HEK293 (cell line): ENCODE measurements at regions not wholly inside any gene's neighbourhood (a gene's known extent, or its start where the extent isn't known, plus 50 kb on each side); places are given as distances from the start of the nearest gene placed in this dataset.

ENCODE experiments used
- CTCF ChIA-PET: fragments of 350-600 bp; formaldehyde crosslinking; extraction: SDS; loops from one replicate; lab custom pipeline; 2021; ENCODE audit warnings: antibody characterized with exemption; lab: Yijun Ruan, JAX
- POLR2A ChIA-PET: fragments of 300-600 bp; formaldehyde crosslinking; extraction: SDS; loops from one replicate; lab custom pipeline; 2020; ENCODE audit warnings: antibody characterized with exemption, inconsistent platforms; lab: Yijun Ruan, JAX
- H3K27ac ChIP-seq: fragments of 200-500 bp; sonication (Bioruptor generic); 2 replicates; pipeline ENCODE4 v1.5.1; 2014; ENCODE audit warnings: low read depth, low read length, control low read depth, inconsistent platforms; ENCODE audit errors: extremely low read depth
- H3K36me3 ChIP-seq, 2 experiments: fragments of 200-500 bp in 1 of 2; sonication (Bioruptor generic) in 1 of 2; 1 replicate in 1 of 2; 2 replicates in 1 of 2; pipeline ENCODE4 v1.5.1; 2014 to 2017; ENCODE audit warnings: inconsistent platforms in 2 of 2, low read length in 2 of 2; ENCODE audit not compliant: control insufficient read depth in 2 of 2, insufficient read depth in 1 of 2
- H3K4me1 ChIP-seq: fragments of 200-500 bp; sonication (Bioruptor generic); 2 replicates; pipeline ENCODE4 v1.5.1; 2014; ENCODE audit warnings: mild to moderate bottlenecking, low read length, inconsistent platforms; ENCODE audit not compliant: control insufficient read depth, insufficient read depth
- H3K4me3 ChIP-seq: 2 replicates; pipeline ENCODE4 v1.5.1; 2011; ENCODE audit warnings: low read depth, mild to moderate bottlenecking, control low read depth, low read length, moderate library complexity
- H3K9me3 ChIP-seq: fragments of 200-500 bp; sonication (Bioruptor generic); 2 replicates; pipeline ENCODE4 v1.5.1; 2014; ENCODE audit warnings: low read depth, low read length, inconsistent platforms; ENCODE audit not compliant: control insufficient read depth, insufficient read depth
- GLI2 ChIP-seq: fragments of 450-650 bp; formaldehyde crosslinking; IDR thresholded peaks from 2 replicates; pipeline ENCODE4; 2017; ENCODE audit warnings: missing biosample characterization, missing genetic modification characterization, low read depth, borderline replicate concordance
- GLI4 ChIP-seq: fragments of 450-650 bp; formaldehyde crosslinking; IDR thresholded peaks from 2 replicates; pipeline ENCODE4 v1.5.1; 2016; ENCODE audit warnings: missing biosample characterization, missing genetic modification characterization
- HOXC10 ChIP-seq: sonication (generic); formaldehyde crosslinking; IDR thresholded peaks from 2 replicates; pipeline ENCODE4 v1.8.1; 2023; ENCODE audit warnings: mild to moderate bottlenecking, missing genetic modification reagents
- HOXD13 ChIP-seq: sonication (generic); formaldehyde crosslinking; IDR thresholded peaks from 2 replicates; pipeline ENCODE4 v1.8.0; 2022; ENCODE audit warnings: missing genetic modification reagents, borderline replicate concordance
- KLF10 ChIP-seq: fragments of 450-650 bp; IDR thresholded peaks from 2 replicates; pipeline ENCODE4 v1.5.1; 2018; ENCODE audit warnings: missing biosample characterization, mild to moderate bottlenecking, missing genetic modification characterization
- OSR2 ChIP-seq: fragments of 450-650 bp; formaldehyde crosslinking; IDR thresholded peaks from 2 replicates; pipeline ENCODE4 v1.5.1; 2016; ENCODE audit warnings: missing biosample characterization, missing genetic modification characterization
- ZFP3 ChIP-seq: fragments of 450-650 bp; formaldehyde crosslinking; IDR thresholded peaks from 2 replicates; pipeline ENCODE4 v1.5.1; 2016; ENCODE audit warnings: low read depth, missing biosample characterization, missing genetic modification characterization
- ZNF121 ChIP-seq: fragments of 450-650 bp; formaldehyde crosslinking; IDR thresholded peaks from 2 replicates; pipeline ENCODE4 v1.5.1; 2016; ENCODE audit warnings: missing biosample characterization, missing genetic modification characterization
- ZNF132 ChIP-seq: fragments of 450-650 bp; formaldehyde crosslinking; IDR thresholded peaks from 2 replicates; pipeline ENCODE4 v1.5.1; 2017; ENCODE audit warnings: missing biosample characterization, missing genetic modification characterization, borderline replicate concordance
- ZNF16 ChIP-seq: fragments of 450-650 bp; formaldehyde crosslinking; IDR thresholded peaks from 2 replicates; pipeline ENCODE4 v1.5.1; 2016; ENCODE audit warnings: low read depth, missing biosample characterization, missing genetic modification characterization
- ZNF19 ChIP-seq: fragments of 450-650 bp; formaldehyde crosslinking; IDR thresholded peaks from 2 replicates; pipeline ENCODE4; 2016; ENCODE audit warnings: missing biosample characterization, missing genetic modification characterization, low read depth
- ZNF24 ChIP-seq: fragments of 450-650 bp; formaldehyde crosslinking; IDR thresholded peaks from 2 replicates; pipeline ENCODE4 v1.5.1; 2016; ENCODE audit warnings: missing biosample characterization, missing genetic modification characterization
- ZNF292 ChIP-seq: fragments of 450-650 bp; formaldehyde crosslinking; IDR thresholded peaks from 2 replicates; pipeline ENCODE4 v1.5.1; 2016; ENCODE audit warnings: low read depth, missing biosample characterization, missing genetic modification characterization, borderline replicate concordance
- ZNF416 ChIP-seq: fragments of 450-650 bp; formaldehyde crosslinking; IDR thresholded peaks from 2 replicates; pipeline ENCODE4 v1.5.1; 2016; ENCODE audit warnings: missing biosample characterization, missing genetic modification characterization
- ZNF544 ChIP-seq: fragments of 450-650 bp; formaldehyde crosslinking; IDR thresholded peaks from 2 replicates; pipeline ENCODE4 v1.5.0; 2017; ENCODE audit warnings: missing biosample characterization, missing genetic modification characterization
- ZNF561 ChIP-seq: fragments of 450-650 bp; IDR thresholded peaks from 2 replicates; pipeline ENCODE4 v1.5.1; 2018; ENCODE audit warnings: missing biosample characterization, missing genetic modification characterization, borderline replicate concordance
- ZNF571 ChIP-seq: fragments of 450-650 bp; formaldehyde crosslinking; IDR thresholded peaks from 2 replicates; pipeline ENCODE4 v1.5.0; 2017; ENCODE audit warnings: missing biosample characterization, missing genetic modification characterization
- ZNF785 ChIP-seq: fragments of 450-650 bp; formaldehyde crosslinking; IDR thresholded peaks from 2 replicates; pipeline ENCODE4 v1.5.1; 2016; ENCODE audit warnings: missing biosample characterization, missing genetic modification characterization
- TF ChIP-seq, protein P1 (sequence below): fragments of 450-650 bp; formaldehyde crosslinking; IDR thresholded peaks from 2 replicates; pipeline ENCODE4 v1.5.1; 2017; ENCODE audit warnings: missing biosample characterization, missing genetic modification characterization
- TF ChIP-seq, protein P2 (sequence below): sonication (generic); formaldehyde crosslinking; IDR thresholded peaks from 2 replicates; pipeline ENCODE4 v1.8.1; 2022; ENCODE audit warnings: mild to moderate bottlenecking, moderate library complexity, missing genetic modification reagents
- TF ChIP-seq, protein P3 (sequence below): fragments of 450-650 bp; formaldehyde crosslinking; conservative IDR thresholded peaks from 2 replicates; pipeline ENCODE4 v1.5.1; 2016; ENCODE audit warnings: low read depth, missing biosample characterization, missing genetic modification characterization
- TF ChIP-seq, protein P4 (sequence below): fragments of 450-650 bp; formaldehyde crosslinking; IDR thresholded peaks from 2 replicates; pipeline ENCODE4 v1.5.1; 2016; ENCODE audit warnings: missing biosample characterization, missing genetic modification characterization
- TF ChIP-seq, protein P5 (sequence below): fragments of 450-650 bp; formaldehyde crosslinking; IDR thresholded peaks from 2 replicates; pipeline ENCODE4 v1.5.1; 2016; ENCODE audit warnings: missing biosample characterization, missing genetic modification characterization

DNA sequence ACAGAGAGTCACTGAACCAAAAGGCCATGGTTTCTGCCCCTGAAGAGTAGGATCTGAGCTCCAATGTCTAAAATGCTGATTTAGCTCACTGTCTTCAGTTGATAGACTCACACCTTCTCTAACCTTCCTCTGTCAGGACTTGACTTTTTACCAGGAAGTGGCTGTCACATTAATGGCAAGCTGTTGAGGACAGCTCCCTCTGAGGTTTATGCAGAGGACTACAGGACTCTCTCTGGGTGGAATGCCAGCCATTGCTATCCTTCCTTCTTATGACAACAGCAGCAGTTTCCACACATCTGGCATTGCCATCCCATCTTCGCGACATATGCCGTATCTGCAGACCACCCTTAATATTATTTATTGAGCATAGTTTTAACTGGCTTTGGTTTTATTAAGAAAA is 103.8 kb upstream of the PRICKLE2 start:
- Histone ChIP-seq H3K36me3 (no peaks in the 10 kb centered on the region), H3K4me3 (no peak overlapping the region), H3K4me1 (no peaks in the 10 kb centered on the region), H3K9me3 (no peaks in the 10 kb centered on the region), H3K27ac (no peak overlapping the region)
- TF ChIP-seq OSR2 (no peak), ZNF19 (no peak), ZNF544 (tag by site-specific recombination) (no peak), ZNF292 (tag by site-specific recombination) (no peak), KLF10 (tag by site-specific recombination) (no peak), ZNF561 (tag by site-specific recombination) (no peak), ZNF16 (no peak), ZNF121 (tag by site-specific recombination) (no peak), HOXD13 (no peak), ZFP3 (tag by site-specific recombination) (no peak), ZNF132 (tag by site-specific recombination) (no peak), ZNF416 (no peak), ZNF785 (tag by site-specific recombination) (no peak), ZNF24 (tag by site-specific recombination) (no peak), GLI2 (no peak), ZNF571 (tag by site-specific recombination) (no peak)
- TF ChIP-seq, protein P1, sequence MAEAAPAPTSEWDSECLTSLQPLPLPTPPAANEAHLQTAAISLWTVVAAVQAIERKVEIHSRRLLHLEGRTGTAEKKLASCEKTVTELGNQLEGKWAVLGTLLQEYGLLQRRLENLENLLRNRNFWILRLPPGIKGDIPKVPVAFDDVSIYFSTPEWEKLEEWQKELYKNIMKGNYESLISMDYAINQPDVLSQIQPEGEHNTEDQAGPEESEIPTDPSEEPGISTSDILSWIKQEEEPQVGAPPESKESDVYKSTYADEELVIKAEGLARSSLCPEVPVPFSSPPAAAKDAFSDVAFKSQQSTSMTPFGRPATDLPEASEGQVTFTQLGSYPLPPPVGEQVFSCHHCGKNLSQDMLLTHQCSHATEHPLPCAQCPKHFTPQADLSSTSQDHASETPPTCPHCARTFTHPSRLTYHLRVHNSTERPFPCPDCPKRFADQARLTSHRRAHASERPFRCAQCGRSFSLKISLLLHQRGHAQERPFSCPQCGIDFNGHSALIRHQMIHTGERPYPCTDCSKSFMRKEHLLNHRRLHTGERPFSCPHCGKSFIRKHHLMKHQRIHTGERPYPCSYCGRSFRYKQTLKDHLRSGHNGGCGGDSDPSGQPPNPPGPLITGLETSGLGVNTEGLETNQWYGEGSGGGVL (tag by site-specific recombination), result no peak
- TF ChIP-seq, protein P2, sequence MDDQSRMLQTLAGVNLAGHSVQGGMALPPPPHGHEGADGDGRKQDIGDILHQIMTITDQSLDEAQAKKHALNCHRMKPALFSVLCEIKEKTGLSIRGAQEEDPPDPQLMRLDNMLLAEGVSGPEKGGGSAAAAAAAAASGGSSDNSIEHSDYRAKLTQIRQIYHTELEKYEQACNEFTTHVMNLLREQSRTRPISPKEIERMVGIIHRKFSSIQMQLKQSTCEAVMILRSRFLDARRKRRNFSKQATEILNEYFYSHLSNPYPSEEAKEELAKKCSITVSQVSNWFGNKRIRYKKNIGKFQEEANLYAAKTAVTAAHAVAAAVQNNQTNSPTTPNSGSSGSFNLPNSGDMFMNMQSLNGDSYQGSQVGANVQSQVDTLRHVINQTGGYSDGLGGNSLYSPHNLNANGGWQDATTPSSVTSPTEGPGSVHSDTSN (CRISPR knock-in tag), result no peak
- TF ChIP-seq, protein P3, sequence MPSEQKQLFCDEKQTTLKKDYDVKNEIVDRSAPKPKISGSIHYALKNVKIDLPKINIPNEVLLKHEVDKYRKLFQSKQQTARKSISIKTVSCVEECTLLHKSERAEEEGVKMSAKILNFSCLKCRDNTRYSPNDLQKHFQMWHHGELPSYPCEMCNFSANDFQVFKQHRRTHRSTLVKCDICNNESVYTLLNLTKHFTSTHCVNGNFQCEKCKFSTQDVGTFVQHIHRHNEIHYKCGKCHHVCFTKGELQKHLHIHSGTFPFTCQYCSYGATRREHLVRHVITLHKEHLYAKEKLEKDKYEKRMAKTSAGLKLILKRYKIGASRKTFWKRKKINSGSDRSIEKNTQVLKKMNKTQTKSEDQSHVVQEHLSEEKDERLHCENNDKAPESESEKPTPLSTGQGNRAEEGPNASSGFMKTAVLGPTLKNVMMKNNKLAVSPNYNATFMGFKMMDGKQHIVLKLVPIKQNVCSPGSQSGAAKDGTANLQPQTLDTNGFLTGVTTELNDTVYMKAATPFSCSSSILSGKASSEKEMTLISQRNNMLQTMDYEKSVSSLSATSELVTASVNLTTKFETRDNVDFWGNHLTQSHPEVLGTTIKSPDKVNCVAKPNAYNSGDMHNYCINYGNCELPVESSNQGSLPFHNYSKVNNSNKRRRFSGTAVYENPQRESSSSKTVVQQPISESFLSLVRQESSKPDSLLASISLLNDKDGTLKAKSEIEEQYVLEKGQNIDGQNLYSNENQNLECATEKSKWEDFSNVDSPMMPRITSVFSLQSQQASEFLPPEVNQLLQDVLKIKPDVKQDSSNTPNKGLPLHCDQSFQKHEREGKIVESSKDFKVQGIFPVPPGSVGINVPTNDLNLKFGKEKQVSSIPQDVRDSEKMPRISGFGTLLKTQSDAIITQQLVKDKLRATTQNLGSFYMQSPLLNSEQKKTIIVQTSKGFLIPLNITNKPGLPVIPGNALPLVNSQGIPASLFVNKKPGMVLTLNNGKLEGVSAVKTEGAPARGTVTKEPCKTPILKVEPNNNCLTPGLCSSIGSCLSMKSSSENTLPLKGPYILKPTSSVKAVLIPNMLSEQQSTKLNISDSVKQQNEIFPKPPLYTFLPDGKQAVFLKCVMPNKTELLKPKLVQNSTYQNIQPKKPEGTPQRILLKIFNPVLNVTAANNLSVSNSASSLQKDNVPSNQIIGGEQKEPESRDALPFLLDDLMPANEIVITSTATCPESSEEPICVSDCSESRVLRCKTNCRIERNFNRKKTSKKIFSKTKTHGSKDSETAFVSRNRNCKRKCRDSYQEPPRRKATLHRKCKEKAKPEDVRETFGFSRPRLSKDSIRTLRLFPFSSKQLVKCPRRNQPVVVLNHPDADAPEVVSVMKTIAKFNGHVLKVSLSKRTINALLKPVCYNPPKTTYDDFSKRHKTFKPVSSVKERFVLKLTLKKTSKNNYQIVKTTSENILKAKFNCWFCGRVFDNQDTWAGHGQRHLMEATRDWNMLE, result no peak
- ChIA-PET CTCF (no interaction called here), POLR2A (no interaction called here)

DNA sequence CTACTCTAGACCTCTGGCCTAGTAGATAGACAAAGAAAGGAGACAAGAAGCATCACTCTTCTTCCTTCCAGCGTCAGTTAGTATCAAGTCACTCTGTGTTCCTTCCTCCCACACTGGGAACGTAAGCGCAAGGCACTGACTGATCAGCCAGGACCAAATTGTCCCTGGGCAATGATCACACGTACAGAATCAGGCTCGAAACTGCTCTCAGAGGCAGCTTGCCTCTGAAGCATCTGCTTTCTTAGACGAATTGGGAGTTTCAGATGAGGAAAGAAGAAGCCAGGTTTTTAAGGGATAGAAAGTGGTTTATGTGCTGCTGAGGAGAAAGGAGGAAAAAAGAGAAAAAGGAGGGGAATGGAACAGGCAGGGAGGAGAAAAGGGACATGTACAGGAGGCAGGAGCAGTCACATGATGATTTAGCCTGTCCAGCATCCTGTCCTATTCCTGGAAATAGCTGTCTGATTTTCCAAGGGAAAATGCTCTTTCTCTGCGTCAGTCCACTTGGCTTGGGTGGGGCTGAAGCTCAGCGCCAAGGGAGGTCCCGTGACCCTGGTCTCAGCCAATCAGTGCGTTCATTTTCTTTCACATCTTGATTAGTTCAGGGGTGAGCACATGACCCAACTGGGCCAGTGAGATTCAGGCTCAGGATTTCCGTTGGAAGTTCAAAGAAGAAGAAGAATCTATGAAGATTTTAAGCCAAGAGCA is 102.0 kb upstream of the PRICKLE2 start:
- no peak overlapping the region for H3K4me3 ChIP-seq
- H3K36me3 ChIP-seq, result no peaks in the 10 kb centered on the region
- ChIA-PET POLR2A (no interaction called here), CTCF (no interaction called here)
- H3K9me3 ChIP-seq, result no peaks in the 10 kb centered on the region
- H3K27ac ChIP-seq, result no peak overlapping the region
- H3K4me1 ChIP-seq, result no peaks in the 10 kb centered on the region
- TF ChIP-seq HOXC10 (CRISPR knock-in tag), result no peak
- no peak for TF ChIP-seq ZNF416
- TF ChIP-seq, protein P4, sequence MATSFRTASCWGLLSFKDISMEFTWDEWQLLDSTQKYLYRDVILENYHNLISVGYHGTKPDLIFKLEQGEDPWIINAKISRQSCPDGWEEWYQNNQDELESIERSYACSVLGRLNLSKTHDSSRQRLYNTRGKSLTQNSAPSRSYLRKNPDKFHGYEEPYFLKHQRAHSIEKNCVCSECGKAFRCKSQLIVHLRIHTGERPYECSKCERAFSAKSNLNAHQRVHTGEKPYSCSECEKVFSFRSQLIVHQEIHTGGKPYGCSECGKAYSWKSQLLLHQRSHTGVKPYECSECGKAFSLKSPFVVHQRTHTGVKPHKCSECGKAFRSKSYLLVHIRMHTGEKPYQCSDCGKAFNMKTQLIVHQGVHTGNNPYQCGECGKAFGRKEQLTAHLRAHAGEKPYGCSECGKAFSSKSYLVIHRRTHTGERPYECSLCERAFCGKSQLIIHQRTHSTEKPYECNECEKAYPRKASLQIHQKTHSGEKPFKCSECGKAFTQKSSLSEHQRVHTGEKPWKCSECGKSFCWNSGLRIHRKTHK (tag by site-specific recombination), result no peak
- TF ChIP-seq GLI4, result no peak
- TF ChIP-seq, protein P5, sequence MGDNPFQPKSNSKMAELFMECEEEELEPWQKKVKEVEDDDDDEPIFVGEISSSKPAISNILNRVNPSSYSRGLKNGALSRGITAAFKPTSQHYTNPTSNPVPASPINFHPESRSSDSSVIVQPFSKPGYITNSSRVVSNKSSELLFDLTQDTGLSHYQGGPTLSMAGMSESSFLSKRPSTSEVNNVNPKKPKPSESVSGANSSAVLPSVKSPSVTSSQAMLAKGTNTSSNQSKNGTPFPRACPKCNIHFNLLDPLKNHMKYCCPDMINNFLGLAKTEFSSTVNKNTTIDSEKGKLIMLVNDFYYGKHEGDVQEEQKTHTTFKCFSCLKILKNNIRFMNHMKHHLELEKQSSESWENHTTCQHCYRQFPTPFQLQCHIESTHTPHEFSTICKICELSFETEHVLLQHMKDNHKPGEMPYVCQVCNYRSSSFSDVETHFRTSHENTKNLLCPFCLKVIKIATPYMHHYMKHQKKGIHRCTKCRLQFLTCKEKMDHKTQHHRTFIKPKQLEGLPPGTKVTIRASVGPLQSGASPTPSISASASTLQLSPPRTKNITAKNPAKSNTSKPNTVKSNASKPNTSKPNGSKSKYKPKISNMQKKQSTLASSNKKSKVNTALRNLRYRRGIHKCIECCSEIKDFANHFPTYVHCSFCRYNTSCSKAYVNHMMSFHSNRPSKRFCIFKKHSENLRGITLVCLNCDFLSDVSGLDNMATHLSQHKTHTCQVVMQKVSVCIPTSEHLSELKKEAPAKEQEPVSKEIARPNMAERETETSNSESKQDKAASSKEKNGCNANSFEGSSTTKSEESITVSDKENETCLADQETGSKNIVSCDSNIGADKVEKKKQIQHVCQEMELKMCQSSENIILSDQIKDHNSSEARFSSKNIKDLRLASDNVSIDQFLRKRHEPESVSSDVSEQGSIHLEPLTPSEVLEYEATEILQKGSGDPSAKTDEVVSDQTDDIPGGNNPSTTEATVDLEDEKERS (tag by site-specific recombination), result no peak
